ENCODE measurements at regions not wholly inside any gene's neighbourhood (a gene's known extent, or its start where the extent isn't known, plus 50 kb on each side); places are given as distances from the start of the nearest gene placed in this dataset.

GRCh38 chr2:142270291-142270690 lies 139.5 kb upstream of the LRP1B start:
- DNase-seq (ENCODE audit: low read depth): no peak

DNA sequence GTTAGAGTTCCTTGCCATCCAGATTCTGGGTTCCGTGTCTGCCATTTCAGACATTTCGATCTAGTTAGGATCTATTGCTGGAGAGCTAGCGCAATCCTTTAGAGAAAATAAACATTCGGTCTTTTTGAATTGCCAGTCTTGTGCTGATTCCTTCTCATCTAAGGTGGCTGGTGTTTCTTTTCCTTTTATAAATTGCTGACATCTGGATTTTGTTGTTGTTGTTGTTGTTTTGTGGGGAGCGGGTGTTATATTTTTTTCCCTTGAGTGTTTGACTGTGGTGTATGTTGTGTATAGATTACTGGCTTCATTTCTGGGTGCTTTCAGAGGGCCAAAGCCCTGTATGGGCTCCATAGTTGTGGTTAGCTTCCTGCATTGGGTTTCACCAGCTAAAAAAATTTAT lies 128.5 kb upstream of the LRP1B start:
- DNase-seq (ENCODE audit: low read depth): no peak

GRCh38 chr2:142254031-142254430 lies 123.2 kb upstream of the LRP1B start:
- no peak for DNase-seq (ENCODE audit: low read depth)

DNA sequence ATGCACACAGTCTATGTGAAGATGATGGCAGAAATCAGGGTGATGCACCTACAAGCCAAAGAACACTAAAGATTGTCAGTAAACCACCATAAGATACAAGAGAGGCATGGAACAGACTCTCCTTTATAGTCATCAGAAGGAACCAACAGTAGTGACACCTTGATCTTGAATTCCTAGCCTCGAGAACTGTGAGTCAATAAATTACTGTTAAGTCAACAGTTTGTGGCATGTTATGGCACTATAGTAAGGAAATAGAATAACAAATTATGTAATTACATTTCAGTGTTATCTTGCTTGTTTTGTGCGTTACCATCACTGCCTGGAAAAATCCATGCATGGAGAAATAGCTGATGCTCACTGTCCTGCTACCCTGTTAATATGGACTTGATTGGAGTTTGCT lies 110.2 kb upstream of the LRP1B start:
- no peak for DNase-seq (ENCODE audit: low read depth)

GRCh38 chr2:142236181-142236580 lies 105.4 kb upstream of the LRP1B start:
- no peak for DNase-seq (ENCODE audit: low read depth)

GRCh38 chr2:142234741-142235140 lies 103.9 kb upstream of the LRP1B start:
- no peak for DNase-seq (ENCODE audit: low read depth)

GRCh38 chr2:142223309-142223708 lies 92.5 kb upstream of the LRP1B start:
- DNase-seq (ENCODE audit: low read depth): no peak

GRCh38 chr2:142222715-142223114 lies 91.9 kb upstream of the LRP1B start:
- DNase-seq (ENCODE audit: low read depth): no peak

DNA sequence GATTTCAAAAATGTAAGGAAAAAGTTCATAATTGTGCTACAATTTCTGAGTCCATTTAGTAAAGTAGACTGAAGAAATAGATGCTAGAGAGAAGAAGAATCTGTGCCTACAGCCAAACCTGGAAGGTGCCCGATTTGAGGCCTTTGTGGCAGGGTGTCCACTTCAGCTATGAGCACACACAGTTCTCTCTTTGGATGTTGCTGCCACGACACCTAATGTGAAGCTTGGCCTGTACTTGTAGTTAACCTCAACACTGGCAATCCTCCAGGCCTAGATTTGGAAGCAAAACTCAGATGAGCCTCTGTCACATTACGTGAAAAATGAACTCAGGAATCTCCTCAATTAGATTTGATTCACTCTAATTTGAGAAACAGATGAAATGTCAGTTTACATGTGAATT lies 90.1 kb upstream of the LRP1B start:
- no peak for DNase-seq (ENCODE audit: low read depth)

- DNase-seq (ENCODE audit: low read depth): no peak
Measured at GRCh38 chr2:142220239-142220638, 89.4 kb upstream of the LRP1B start.

DNA sequence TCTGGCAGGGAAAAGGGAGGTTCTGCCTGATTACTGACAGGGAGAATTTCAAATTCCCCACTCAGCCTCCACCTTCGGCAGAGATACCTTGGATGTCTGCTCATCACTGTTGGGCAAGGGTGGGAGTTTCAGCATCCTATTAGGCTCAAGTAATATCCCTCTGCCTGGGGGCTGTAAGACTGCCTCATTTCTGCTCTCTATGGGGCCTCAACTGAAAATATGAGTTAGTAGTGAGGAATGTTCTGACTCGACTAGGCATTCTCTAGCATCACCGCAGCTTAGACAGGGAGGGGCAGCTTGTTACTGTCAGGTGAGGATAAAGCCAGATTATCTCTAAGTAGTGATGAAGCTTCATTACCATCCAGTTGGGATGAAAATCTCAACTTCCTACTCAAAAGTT lies 87.7 kb upstream of the LRP1B start:
- no peak for DNase-seq (ENCODE audit: low read depth)

GRCh38 chr2:142217804-142218203 lies 87.0 kb upstream of the LRP1B start:
- DNase-seq (ENCODE audit: low read depth): no peak

DNA sequence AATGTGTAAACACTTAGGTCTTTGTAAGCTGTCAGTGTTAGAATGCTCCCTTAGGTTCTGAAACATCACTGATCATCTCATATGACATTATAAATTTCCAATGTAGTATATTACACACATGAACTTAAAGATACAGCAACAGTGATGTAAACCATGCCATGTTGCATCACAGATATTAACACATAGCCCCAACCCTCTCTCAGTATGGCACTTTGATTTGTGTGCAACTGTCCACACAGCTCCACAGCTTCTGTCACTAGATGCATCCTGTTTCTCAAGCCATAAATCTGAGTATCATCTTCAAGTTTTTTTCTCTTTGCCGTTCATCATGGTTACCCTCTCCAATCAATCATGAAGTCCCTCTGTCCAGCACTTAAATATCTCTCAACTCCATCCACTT lies 69.2 kb upstream of the LRP1B start:
- DNase-seq (ENCODE audit: low read depth): no peak

DNA sequence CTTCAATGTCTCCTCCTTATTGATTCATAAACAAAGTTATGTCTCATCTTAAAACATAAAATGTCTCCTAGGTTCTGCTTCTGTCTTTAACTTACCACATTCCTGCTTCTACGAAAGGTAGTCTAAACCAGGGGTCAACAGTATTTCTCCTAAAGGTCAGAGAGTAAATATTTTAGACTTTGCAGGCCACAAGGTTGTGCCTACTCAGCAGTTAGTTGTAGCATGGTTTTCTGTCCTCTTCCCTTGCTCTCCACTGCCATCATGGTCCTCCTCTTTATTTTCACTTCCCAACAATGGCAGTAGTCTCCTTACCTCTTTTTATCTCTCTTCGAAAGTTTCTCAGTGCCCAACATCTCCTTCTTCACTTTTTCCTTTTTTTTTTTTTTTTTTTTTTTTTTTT lies 68.3 kb upstream of the LRP1B start:
- no peak for DNase-seq (ENCODE audit: low read depth)

GRCh38 chr2:142190805-142191204 lies 60.0 kb upstream of the LRP1B start:
- no peak for DNase-seq (ENCODE audit: low read depth)

DNA sequence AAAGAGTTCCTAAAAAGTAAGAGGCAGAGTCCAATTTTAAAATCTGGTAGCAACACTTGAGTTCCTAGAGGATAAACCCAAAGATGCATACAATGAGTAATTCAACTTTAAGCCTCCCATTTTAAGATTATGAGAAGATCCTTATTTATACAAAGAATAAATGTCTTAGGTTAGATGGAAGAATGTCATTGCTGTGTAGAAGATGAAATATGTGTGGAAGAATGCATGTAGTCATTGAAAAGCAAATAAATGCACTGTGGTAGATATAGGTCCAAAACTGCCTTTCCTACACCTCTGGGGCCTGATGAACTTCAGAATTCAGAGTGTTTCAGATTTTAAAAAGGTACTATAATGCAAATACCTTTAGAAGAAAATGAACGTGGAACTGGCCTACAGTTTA lies 58.7 kb upstream of the LRP1B start:
- no peak for DNase-seq (ENCODE audit: low read depth)

- no peak for DNase-seq (ENCODE audit: low read depth)
Measured at GRCh38 chr2:142188562-142188961, 57.7 kb upstream of the LRP1B start.

- DNase-seq (ENCODE audit: low read depth): no peak
Measured at GRCh38 chr2:142180820-142181533, 50.2 kb upstream of the LRP1B start.
